ENCODE measurements at regions not wholly inside any gene's neighbourhood (a gene's known extent, or its start where the extent isn't known, plus 50 kb on each side); places are given as distances from the start of the nearest gene placed in this dataset.

DNA sequence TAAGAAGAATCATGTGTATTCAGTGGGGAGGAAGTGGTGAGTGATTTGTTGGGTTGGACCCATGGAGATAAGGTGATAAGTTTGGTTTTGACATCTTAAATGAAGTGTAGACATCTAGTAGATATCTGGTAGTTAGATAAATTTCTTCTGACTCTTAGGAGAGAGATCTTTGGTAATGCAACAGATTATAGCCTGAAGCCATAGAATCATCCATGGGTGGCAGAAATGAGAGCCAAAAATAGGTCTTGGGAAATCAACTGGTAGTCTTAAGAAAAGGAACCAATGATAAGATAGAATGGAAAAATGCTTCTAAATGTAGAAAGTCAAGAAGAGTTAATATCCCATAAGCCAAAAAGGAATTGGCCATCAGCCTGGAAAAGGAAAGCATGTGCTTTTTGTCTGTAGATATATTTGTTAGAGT, 532.7 kb upstream of the GRAMD2B start:
- TF ChIP-seq, protein P1, sequence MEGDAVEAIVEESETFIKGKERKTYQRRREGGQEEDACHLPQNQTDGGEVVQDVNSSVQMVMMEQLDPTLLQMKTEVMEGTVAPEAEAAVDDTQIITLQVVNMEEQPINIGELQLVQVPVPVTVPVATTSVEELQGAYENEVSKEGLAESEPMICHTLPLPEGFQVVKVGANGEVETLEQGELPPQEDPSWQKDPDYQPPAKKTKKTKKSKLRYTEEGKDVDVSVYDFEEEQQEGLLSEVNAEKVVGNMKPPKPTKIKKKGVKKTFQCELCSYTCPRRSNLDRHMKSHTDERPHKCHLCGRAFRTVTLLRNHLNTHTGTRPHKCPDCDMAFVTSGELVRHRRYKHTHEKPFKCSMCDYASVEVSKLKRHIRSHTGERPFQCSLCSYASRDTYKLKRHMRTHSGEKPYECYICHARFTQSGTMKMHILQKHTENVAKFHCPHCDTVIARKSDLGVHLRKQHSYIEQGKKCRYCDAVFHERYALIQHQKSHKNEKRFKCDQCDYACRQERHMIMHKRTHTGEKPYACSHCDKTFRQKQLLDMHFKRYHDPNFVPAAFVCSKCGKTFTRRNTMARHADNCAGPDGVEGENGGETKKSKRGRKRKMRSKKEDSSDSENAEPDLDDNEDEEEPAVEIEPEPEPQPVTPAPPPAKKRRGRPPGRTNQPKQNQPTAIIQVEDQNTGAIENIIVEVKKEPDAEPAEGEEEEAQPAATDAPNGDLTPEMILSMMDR (IDR thresholded peaks at IDR 0.05) = no peak
- no peak for TF ChIP-seq POLR2A (IDR thresholded peaks at IDR 0.05)
